HG03060 (cell line): ENCODE measurements at regions not wholly inside any gene's neighbourhood (a gene's known extent, or its start where the extent isn't known, plus 50 kb on each side); places are given as distances from the start of the nearest gene placed in this dataset.

Source experiments
- ATAC-seq: cut with Tn5 transposase; IDR thresholded peaks from one replicate; pipeline ENCODE4 v1.9.1; 2021; ENCODE audit warnings: low read depth, moderate number of reproducible peaks; ENCODE audit not compliant: unreplicated experiment

GRCh38 chr4:117425636-117426035 lies 340.3 kb upstream of the TRAM1L1 start:
- ATAC-seq = no peak

- no peak for ATAC-seq
Measured at GRCh38 chr4:117428536-117428935, 343.2 kb upstream of the TRAM1L1 start.

- ATAC-seq = no peak
Measured at GRCh38 chr4:117429061-117429460, 343.7 kb upstream of the TRAM1L1 start.

- ATAC-seq = no peak
Measured at GRCh38 chr4:117429506-117429905, 344.1 kb upstream of the TRAM1L1 start.

- no peak for ATAC-seq
Measured at GRCh38 chr4:117434424-117434823, 349.0 kb upstream of the TRAM1L1 start.

- ATAC-seq = no peak
Measured at GRCh38 chr4:117447925-117448324, 362.5 kb upstream of the TRAM1L1 start.

- ATAC-seq = no peak
Measured at GRCh38 chr4:117455088-117455487, 369.7 kb upstream of the TRAM1L1 start.

- no peak for ATAC-seq
Measured at GRCh38 chr4:117466388-117466787, 381.0 kb upstream of the TRAM1L1 start.

GRCh38 chr4:117467404-117467803 lies 382.0 kb upstream of the TRAM1L1 start:
- ATAC-seq = no peak

- no peak for ATAC-seq
Measured at GRCh38 chr4:117474987-117475386, 389.6 kb upstream of the TRAM1L1 start.

GRCh38 chr4:117477925-117478324 lies 392.5 kb upstream of the TRAM1L1 start:
- ATAC-seq = no peak

GRCh38 chr4:117478702-117479101 lies 393.3 kb upstream of the TRAM1L1 start:
- ATAC-seq = no peak

GRCh38 chr4:117479673-117480072 lies 394.3 kb upstream of the TRAM1L1 start:
- no peak for ATAC-seq

- no peak for ATAC-seq
Measured at GRCh38 chr4:117481742-117482141, 396.4 kb upstream of the TRAM1L1 start.

- ATAC-seq = no peak
Measured at GRCh38 chr4:117488692-117489091, 403.3 kb upstream of the TRAM1L1 start.

- no peak for ATAC-seq
Measured at GRCh38 chr4:117489107-117489506, 403.7 kb upstream of the TRAM1L1 start.

GRCh38 chr4:117491516-117491915 lies 406.1 kb upstream of the TRAM1L1 start:
- no peak for ATAC-seq

- ATAC-seq = no peak
Measured at GRCh38 chr4:117495802-117496201, 410.4 kb upstream of the TRAM1L1 start.

- no peak for ATAC-seq
Measured at GRCh38 chr4:117512414-117512813, 427.0 kb upstream of the TRAM1L1 start.

- ATAC-seq = no peak
Measured at GRCh38 chr4:117514391-117515175, 429.2 kb upstream of the TRAM1L1 start.

- no peak for ATAC-seq
Measured at GRCh38 chr4:117515921-117516320, 430.5 kb upstream of the TRAM1L1 start.

GRCh38 chr4:117527601-117528000 lies 442.2 kb upstream of the TRAM1L1 start:
- ATAC-seq = no peak

- ATAC-seq = no peak
Measured at GRCh38 chr4:117529401-117529800, 444.0 kb upstream of the TRAM1L1 start.
